ENCODE measurements at regions not wholly inside any gene's neighbourhood (a gene's known extent, or its start where the extent isn't known, plus 50 kb on each side); places are given as distances from the start of the nearest gene placed in this dataset.

- TF ChIP-seq CTCF (IDR thresholded peaks at IDR 0.05) (no peak), POLR2AphosphoS5 (IDR thresholded peaks at IDR 0.05) (no peak)
These were observed 71.9 kb downstream of the PHETA1 start for GRCh38 chr12:111296906-111297463.
